RWPE2 (cell line): ENCODE measurements at regions not wholly inside any gene's neighbourhood (a gene's known extent, or its start where the extent isn't known, plus 50 kb on each side); places are given as distances from the start of the nearest gene placed in this dataset.

ENCODE experiments used
- ATAC-seq: fragments of 200-7000 bp; cut with Tn5 transposase; 3 replicates; pipeline ENCODE4 v1.9.1; 2021; ENCODE audit warnings: low read depth
- DNase-seq: peaks from one replicate; pipeline ENCODE4 v3.0.0-alpha.2; 2020; ENCODE audit warnings: low spot score
- H3K27ac ChIP-seq: fragments of 450-650 bp; 2 replicates; pipeline ENCODE4 v1.5.1; 2017; ENCODE audit warnings: mild to moderate bottlenecking; ENCODE audit not compliant: poor library complexity, severe bottlenecking
- H3K27me3 ChIP-seq: fragments of 250-450 bp; sonication (Bioruptor Pico); 2 replicates; pipeline ENCODE4 v1.5.1; 2021; ENCODE audit warnings: mild to moderate bottlenecking, moderate library complexity; ENCODE audit not compliant: insufficient read depth, poor library complexity, severe bottlenecking
- H3K36me3 ChIP-seq: fragments of 250-450 bp; sonication (Bioruptor Pico); 2 replicates; pipeline ENCODE4 v1.5.1; 2020; ENCODE audit warnings: low read depth, mild to moderate bottlenecking, moderate library complexity
- H3K4me1 ChIP-seq: fragments of 250-450 bp; sonication (Bioruptor Pico); 2 replicates; pipeline ENCODE4 v1.5.1; 2021; ENCODE audit warnings: mild to moderate bottlenecking, moderate library complexity; ENCODE audit not compliant: insufficient read depth, poor library complexity, severe bottlenecking
- H3K4me3 ChIP-seq: fragments of 250-450 bp; sonication (Bioruptor Pico); 2 replicates; pipeline ENCODE4 v1.5.1; 2021; ENCODE audit warnings: mild to moderate bottlenecking, moderate library complexity; ENCODE audit not compliant: severe bottlenecking
- H3K9me3 ChIP-seq: fragments of 250-450 bp; sonication (Bioruptor Pico); 2 replicates; pipeline ENCODE4 v1.5.1; 2021; ENCODE audit warnings: mild to moderate bottlenecking, moderate library complexity; ENCODE audit not compliant: severe bottlenecking
- CTCF ChIP-seq: fragments of 450-650 bp; IDR thresholded peaks from one replicate; pipeline ENCODE4 v1.5.1; 2017; ENCODE audit warnings: mild to moderate bottlenecking, moderate library complexity; ENCODE audit not compliant: poor library complexity, severe bottlenecking

GRCh38 chr6:129936329-129937165 is 75.4 kb upstream of the TMEM244 start:
- peak; percentile 88 for TF ChIP-seq CTCF
- no peaks in the 10 kb centered on the region for H3K36me3 ChIP-seq
- no peak overlapping the region for H3K27ac ChIP-seq
- peak; percentile 74 for ATAC-seq
- no peak for DNase-seq
- H3K4me1 ChIP-seq = peaks cover 5% of the 10 kb centered on the region
- H3K4me3 ChIP-seq = no peak overlapping the region
- no peaks in the 10 kb centered on the region for H3K27me3 ChIP-seq
- H3K9me3 ChIP-seq = no peaks in the 10 kb centered on the region

GRCh38 chr6:129932321-129932720 is 71.2 kb upstream of the TMEM244 start:
- no peaks in the 10 kb centered on the region for H3K36me3 ChIP-seq
- H3K27ac ChIP-seq = no peak overlapping the region
- no peaks in the 10 kb centered on the region for H3K27me3 ChIP-seq
- no peak overlapping the region for H3K4me3 ChIP-seq
- ATAC-seq = no peak
- no peak for DNase-seq
- TF ChIP-seq CTCF = no peak
- H3K4me1 ChIP-seq = peaks cover 5% of the 10 kb centered on the region
- no peaks in the 10 kb centered on the region for H3K9me3 ChIP-seq

- H3K27ac ChIP-seq = no peak overlapping the region
- ATAC-seq = peak; percentile 75
These were observed 68.3 kb upstream of the TMEM244 start for GRCh38 chr6:129929433-129929832.

GRCh38 chr6:129923530-129924250 is 62.6 kb upstream of the TMEM244 start:
- no peak overlapping the region for H3K27ac ChIP-seq
- DNase-seq (no peak), ATAC-seq (no peak)
- H3K36me3 ChIP-seq = no peaks in the 10 kb centered on the region
- H3K4me3 ChIP-seq = no peak overlapping the region
- H3K27me3 ChIP-seq = no peaks in the 10 kb centered on the region
- no peaks in the 10 kb centered on the region for H3K4me1 ChIP-seq
- no peaks in the 10 kb centered on the region for H3K9me3 ChIP-seq
- no peak for TF ChIP-seq CTCF

More at GRCh38 chr6:129929433-129929832, 68.3 kb upstream of the TMEM244 start:
- no peaks in the 10 kb centered on the region for H3K9me3 ChIP-seq
- no peak for TF ChIP-seq CTCF
- no peak overlapping the region for H3K4me3 ChIP-seq
- H3K36me3 ChIP-seq = no peaks in the 10 kb centered on the region
- H3K27me3 ChIP-seq = no peaks in the 10 kb centered on the region
- DNase-seq = no peak
- no peaks in the 10 kb centered on the region for H3K4me1 ChIP-seq
